HepG2 (cell line): ENCODE measurements at regions not wholly inside any gene's neighbourhood (a gene's known extent, or its start where the extent isn't known, plus 50 kb on each side); places are given as distances from the start of the nearest gene placed in this dataset.

ENCODE experiments used
- SMC3 ChIP-seq: IDR thresholded peaks from 2 replicates; pipeline ENCODE4 v1.6.1; 2011; ENCODE audit warnings: low read length, improper control_type of control experiment
- YEATS4 ChIP-seq: sonication (generic); formaldehyde crosslinking; IDR thresholded peaks from 2 replicates; pipeline ENCODE4 v1.4.0; 2020; ENCODE audit warnings: missing genetic modification reagents, borderline replicate concordance

GRCh38 chr5:4720831-4721230, 419.3 kb upstream of the ADAMTS16 start:
- no peak for TF ChIP-seq YEATS4 (CRISPR knock-in tag)
- no peak for TF ChIP-seq SMC3
